Vagina (tissue), 2 donors: ENCODE measurements at regions not wholly inside any gene's neighbourhood (a gene's known extent, or its start where the extent isn't known, plus 50 kb on each side); places are given as distances from the start of the nearest gene placed in this dataset.

Experiments used
- POLR2A ChIP-seq, 2 donors: fragments of 450-650 bp; IDR thresholded peaks; one replicate each; pipeline ENCODE4 v1.6.1; 2017; ENCODE audit warnings: antibody characterized with exemption in 2 of 2, mild to moderate bottlenecking in 2 of 2, moderate library complexity in 2 of 2
- TF ChIP-seq, protein P1 (sequence below), 3 experiments: fragments of 450-650 bp in 2 of 3; fragments of 200-600 bp in 1 of 3; sonication (generic) in 1 of 3; IDR thresholded peaks; one replicate each; pipeline ENCODE4 v1.5.1; 2017 to 2019; ENCODE audit warnings: antibody characterized with exemption in 3 of 3, mild to moderate bottlenecking in 2 of 3, moderate library complexity in 2 of 3

GRCh38 chr6:155599561-155599960, 143.9 kb upstream of the NOX3 start:
- TF ChIP-seq, protein P1, sequence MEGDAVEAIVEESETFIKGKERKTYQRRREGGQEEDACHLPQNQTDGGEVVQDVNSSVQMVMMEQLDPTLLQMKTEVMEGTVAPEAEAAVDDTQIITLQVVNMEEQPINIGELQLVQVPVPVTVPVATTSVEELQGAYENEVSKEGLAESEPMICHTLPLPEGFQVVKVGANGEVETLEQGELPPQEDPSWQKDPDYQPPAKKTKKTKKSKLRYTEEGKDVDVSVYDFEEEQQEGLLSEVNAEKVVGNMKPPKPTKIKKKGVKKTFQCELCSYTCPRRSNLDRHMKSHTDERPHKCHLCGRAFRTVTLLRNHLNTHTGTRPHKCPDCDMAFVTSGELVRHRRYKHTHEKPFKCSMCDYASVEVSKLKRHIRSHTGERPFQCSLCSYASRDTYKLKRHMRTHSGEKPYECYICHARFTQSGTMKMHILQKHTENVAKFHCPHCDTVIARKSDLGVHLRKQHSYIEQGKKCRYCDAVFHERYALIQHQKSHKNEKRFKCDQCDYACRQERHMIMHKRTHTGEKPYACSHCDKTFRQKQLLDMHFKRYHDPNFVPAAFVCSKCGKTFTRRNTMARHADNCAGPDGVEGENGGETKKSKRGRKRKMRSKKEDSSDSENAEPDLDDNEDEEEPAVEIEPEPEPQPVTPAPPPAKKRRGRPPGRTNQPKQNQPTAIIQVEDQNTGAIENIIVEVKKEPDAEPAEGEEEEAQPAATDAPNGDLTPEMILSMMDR (IDR thresholded peaks at IDR 0.05) = no peak
- no peak for TF ChIP-seq POLR2A (IDR thresholded peaks at IDR 0.05)
